ENCODE measurements at regions not wholly inside any gene's neighbourhood (a gene's known extent, or its start where the extent isn't known, plus 50 kb on each side); places are given as distances from the start of the nearest gene placed in this dataset.

GRCh38 chr10:131745591-131745990, 155.2 kb upstream of the PPP2R2D start:
- Histone ChIP-seq H3K4me1 (ENCODE audit: control insufficient read depth, low read length) (no peaks in the 10 kb centered on the region), H3F3A (ENCODE audit: control insufficient read depth, insufficient read depth) (no peaks in the 10 kb centered on the region), H3K4me2 (ENCODE audit: low read length) (no peak overlapping the region), H3K9me3 (ENCODE audit: control insufficient read depth, insufficient read depth, low read length) (no peaks in the 10 kb centered on the region), H3K4me3 (ENCODE audit: low read length) (no peak overlapping the region), H3K79me2 (ENCODE audit: control insufficient read depth, low read length) (no peaks in the 10 kb centered on the region), H4K20me1 (ENCODE audit: control insufficient read depth, insufficient read depth, low read depth, low read length) (no peaks in the 10 kb centered on the region), H3K27me3 (ENCODE audit: control insufficient read depth, low read length) (no peaks in the 10 kb centered on the region), H3K27ac (ENCODE audit: low read depth, low read length) (no peak overlapping the region), H3K9me2 (replicated peaks; ENCODE audit: control insufficient read depth, low read length) (no peaks in the 10 kb centered on the region), H3K36me3 (ENCODE audit: control insufficient read depth, low read length) (no peaks in the 10 kb centered on the region)
- no peak for TF ChIP-seq EZH2phosphoT487 (IDR thresholded peaks at IDR 0.05; ENCODE audit: borderline replicate concordance, low read length)
- TF ChIP-seq, protein P1, sequence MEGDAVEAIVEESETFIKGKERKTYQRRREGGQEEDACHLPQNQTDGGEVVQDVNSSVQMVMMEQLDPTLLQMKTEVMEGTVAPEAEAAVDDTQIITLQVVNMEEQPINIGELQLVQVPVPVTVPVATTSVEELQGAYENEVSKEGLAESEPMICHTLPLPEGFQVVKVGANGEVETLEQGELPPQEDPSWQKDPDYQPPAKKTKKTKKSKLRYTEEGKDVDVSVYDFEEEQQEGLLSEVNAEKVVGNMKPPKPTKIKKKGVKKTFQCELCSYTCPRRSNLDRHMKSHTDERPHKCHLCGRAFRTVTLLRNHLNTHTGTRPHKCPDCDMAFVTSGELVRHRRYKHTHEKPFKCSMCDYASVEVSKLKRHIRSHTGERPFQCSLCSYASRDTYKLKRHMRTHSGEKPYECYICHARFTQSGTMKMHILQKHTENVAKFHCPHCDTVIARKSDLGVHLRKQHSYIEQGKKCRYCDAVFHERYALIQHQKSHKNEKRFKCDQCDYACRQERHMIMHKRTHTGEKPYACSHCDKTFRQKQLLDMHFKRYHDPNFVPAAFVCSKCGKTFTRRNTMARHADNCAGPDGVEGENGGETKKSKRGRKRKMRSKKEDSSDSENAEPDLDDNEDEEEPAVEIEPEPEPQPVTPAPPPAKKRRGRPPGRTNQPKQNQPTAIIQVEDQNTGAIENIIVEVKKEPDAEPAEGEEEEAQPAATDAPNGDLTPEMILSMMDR (IDR thresholded peaks at IDR 0.05; ENCODE audit: low read depth, low read length, poor library complexity, severe bottlenecking): no peak

GRCh38 chr10:131746241-131746711, 154.5 kb upstream of the PPP2R2D start:
- no peak overlapping the region for H3K4me2 ChIP-seq (ENCODE audit: low read length)
- H3K79me2 ChIP-seq (ENCODE audit: control insufficient read depth, low read length): no peaks in the 10 kb centered on the region
- H3K27ac ChIP-seq (ENCODE audit: low read depth, low read length): no peak overlapping the region
- H3K36me3 ChIP-seq (ENCODE audit: control insufficient read depth, low read length): no peaks in the 10 kb centered on the region
- H3K27me3 ChIP-seq (ENCODE audit: control insufficient read depth, low read length): no peaks in the 10 kb centered on the region
- no peaks in the 10 kb centered on the region for H3K4me1 ChIP-seq (ENCODE audit: control insufficient read depth, low read length)
- H3K9me3 ChIP-seq (ENCODE audit: control insufficient read depth, insufficient read depth, low read length): no peaks in the 10 kb centered on the region
- H4K20me1 ChIP-seq (ENCODE audit: control insufficient read depth, insufficient read depth, low read depth, low read length): no peaks in the 10 kb centered on the region
- H3K4me3 ChIP-seq (ENCODE audit: low read length): no peak overlapping the region
- no peak for TF ChIP-seq EZH2phosphoT487 (IDR thresholded peaks at IDR 0.05; ENCODE audit: borderline replicate concordance, low read length)
- TF ChIP-seq, protein P1 (IDR thresholded peaks at IDR 0.05; ENCODE audit: low read depth, low read length, poor library complexity, severe bottlenecking): no peak
- H3K9me2 ChIP-seq (replicated peaks; ENCODE audit: control insufficient read depth, low read length): no peaks in the 10 kb centered on the region
- no peaks in the 10 kb centered on the region for H3F3A ChIP-seq (ENCODE audit: control insufficient read depth, insufficient read depth)

DNA sequence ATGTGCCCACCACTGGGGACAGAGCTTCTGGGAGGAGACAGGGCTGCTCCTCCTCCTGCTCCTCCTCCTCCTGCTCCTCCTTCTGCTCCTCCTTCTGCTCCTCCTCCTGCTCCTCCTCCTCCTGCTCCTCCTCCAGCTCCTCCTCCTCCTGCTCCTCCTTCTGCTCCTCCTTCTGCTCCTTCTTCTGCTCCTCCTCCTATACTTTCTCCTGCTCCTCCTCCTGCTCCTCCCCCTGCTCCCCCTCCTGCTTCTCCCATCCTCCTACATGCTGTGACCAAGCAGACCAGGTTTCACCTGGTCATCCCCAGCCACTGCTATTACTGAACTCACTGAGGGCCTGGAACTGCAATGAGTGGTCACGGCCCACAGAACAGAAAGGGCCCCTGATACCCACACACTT, 154.0 kb upstream of the PPP2R2D start:
- Histone ChIP-seq H3K79me2 (ENCODE audit: control insufficient read depth, low read length) (no peaks in the 10 kb centered on the region), H3K36me3 (ENCODE audit: control insufficient read depth, low read length) (no peaks in the 10 kb centered on the region), H3K4me1 (ENCODE audit: control insufficient read depth, low read length) (no peaks in the 10 kb centered on the region), H4K20me1 (ENCODE audit: control insufficient read depth, insufficient read depth, low read depth, low read length) (no peaks in the 10 kb centered on the region), H3K9me3 (ENCODE audit: control insufficient read depth, insufficient read depth, low read length) (no peaks in the 10 kb centered on the region), H3K9me2 (replicated peaks; ENCODE audit: control insufficient read depth, low read length) (no peaks in the 10 kb centered on the region), H3K4me3 (ENCODE audit: low read length) (no peak overlapping the region), H3F3A (ENCODE audit: control insufficient read depth, insufficient read depth) (no peaks in the 10 kb centered on the region), H3K4me2 (ENCODE audit: low read length) (no peak overlapping the region), H3K27me3 (ENCODE audit: control insufficient read depth, low read length) (no peaks in the 10 kb centered on the region), H3K27ac (ENCODE audit: low read depth, low read length) (no peak overlapping the region)
- TF ChIP-seq, protein P1 (IDR thresholded peaks at IDR 0.05; ENCODE audit: low read depth, low read length, poor library complexity, severe bottlenecking): no peak

GRCh38 chr10:131747251-131747650, 153.6 kb upstream of the PPP2R2D start:
- no peak for TF ChIP-seq EZH2phosphoT487 (IDR thresholded peaks at IDR 0.05; ENCODE audit: borderline replicate concordance, low read length)
- TF ChIP-seq, protein P1 (IDR thresholded peaks at IDR 0.05; ENCODE audit: low read depth, low read length, poor library complexity, severe bottlenecking): no peak
- Histone ChIP-seq H3K9me2 (replicated peaks; ENCODE audit: control insufficient read depth, low read length) (no peaks in the 10 kb centered on the region), H4K20me1 (ENCODE audit: control insufficient read depth, insufficient read depth, low read depth, low read length) (no peaks in the 10 kb centered on the region), H3K4me2 (ENCODE audit: low read length) (no peak overlapping the region), H3K79me2 (ENCODE audit: control insufficient read depth, low read length) (no peaks in the 10 kb centered on the region), H3F3A (ENCODE audit: control insufficient read depth, insufficient read depth) (no peaks in the 10 kb centered on the region), H3K27ac (ENCODE audit: low read depth, low read length) (no peak overlapping the region), H3K9me3 (ENCODE audit: control insufficient read depth, insufficient read depth, low read length) (no peaks in the 10 kb centered on the region), H3K4me1 (ENCODE audit: control insufficient read depth, low read length) (no peaks in the 10 kb centered on the region), H3K27me3 (ENCODE audit: control insufficient read depth, low read length) (no peaks in the 10 kb centered on the region), H3K4me3 (ENCODE audit: low read length) (no peak overlapping the region), H3K36me3 (ENCODE audit: control insufficient read depth, low read length) (no peaks in the 10 kb centered on the region)

Measured in DOHH2 (cell line).